CD14-positive monocyte (primary cell): ENCODE measurements at regions not wholly inside any gene's neighbourhood (a gene's known extent, or its start where the extent isn't known, plus 50 kb on each side); places are given as distances from the start of the nearest gene placed in this dataset.

Source experiments
- DNase-seq, 3 donors: peaks; one replicate each; pipeline ENCODE4 v3.0.0-alpha.2; 2011 to 2022
- H2AFZ ChIP-seq: 2 replicates; pipeline ENCODE4 v1.6.0; 2012; ENCODE audit warnings: mild to moderate bottlenecking, low read depth, low read length, inconsistent platforms; ENCODE audit not compliant: insufficient read depth, poor library complexity, severe bottlenecking
- H3K27ac ChIP-seq, 2 donors: 1 replicate in 1 of 2; 2 replicates in 1 of 2; pipeline ENCODE4 v1.5.1; 2012 to 2013; ENCODE audit warnings: low read length in 2 of 2, control low read depth in 1 of 2, inconsistent platforms in 1 of 2, low read depth in 1 of 2, mild to moderate bottlenecking in 1 of 2
- H3K27me3 ChIP-seq, 2 donors: one replicate each; pipeline versions ENCODE4 v1.6.0 to v1.6.1; 2011 to 2013; ENCODE audit warnings: low read length in 2 of 2; ENCODE audit not compliant: control insufficient read depth in 2 of 2, insufficient read depth in 2 of 2
- H3K36me3 ChIP-seq, 2 donors: replicated peaks in 1 of 2; 1 replicate in 1 of 2; 2 replicates in 1 of 2; pipeline versions ENCODE4 v1.5.1 to v1.6.1; 2012 to 2013; ENCODE audit warnings: low read length in 2 of 2, control low read depth in 1 of 2, inconsistent platforms in 1 of 2, mild to moderate bottlenecking in 1 of 2; ENCODE audit not compliant: insufficient read depth in 2 of 2, control insufficient read depth in 1 of 2
- H3K4me1 ChIP-seq, 2 donors: 1 replicate in 1 of 2; 2 replicates in 1 of 2; pipeline versions ENCODE4 v1.5.1 to v1.6.1; 2012 to 2013; ENCODE audit warnings: low read length in 2 of 2, control low read depth in 1 of 2, inconsistent platforms in 1 of 2, mild to moderate bottlenecking in 1 of 2, moderate library complexity in 1 of 2; ENCODE audit not compliant: insufficient read depth in 2 of 2, control insufficient read depth in 1 of 2
- H3K4me2 ChIP-seq: replicated peaks from 2 replicates; pipeline ENCODE3; 2012; ENCODE audit warnings: low read length, moderate library complexity, mild to moderate bottlenecking; ENCODE audit not compliant: poor library complexity, severe bottlenecking; ENCODE audit errors: extremely low read depth
- H3K4me3 ChIP-seq, 3 experiments: fragments of 200-600 bp in 1 of 3; sonication (generic) in 1 of 3; replicated peaks in 1 of 3; 1 replicate in 2 of 3; 2 replicates in 1 of 3; pipeline ENCODE4 v1.5.1; 2011 to 2013; ENCODE audit warnings: low read length in 3 of 3, mild to moderate bottlenecking in 3 of 3, control low read depth in 2 of 3, low read depth in 2 of 3, inconsistent platforms in 1 of 3, moderate library complexity in 1 of 3
- H3K79me2 ChIP-seq: 2 replicates; pipeline ENCODE4 v1.6.0; 2012; ENCODE audit warnings: mild to moderate bottlenecking, control low read depth, inconsistent platforms, low read length, moderate library complexity; ENCODE audit not compliant: insufficient read depth
- H3K9ac ChIP-seq: 2 replicates; pipeline ENCODE4 v1.6.0; 2017; ENCODE audit warnings: low read length, mild to moderate bottlenecking; ENCODE audit not compliant: insufficient read depth, poor library complexity, severe bottlenecking
- H3K9me3 ChIP-seq, 2 donors: replicated peaks in 1 of 2; 1 replicate in 1 of 2; 2 replicates in 1 of 2; pipeline versions ENCODE4 v1.5.1 to v1.6.1; 2012 to 2013; ENCODE audit warnings: low read length in 2 of 2, control low read depth in 1 of 2; ENCODE audit not compliant: control insufficient read depth in 1 of 2, insufficient read depth in 1 of 2
- H4K20me1 ChIP-seq: 2 replicates; pipeline ENCODE4 v1.6.0; 2012; ENCODE audit warnings: mild to moderate bottlenecking, low read length, control low read depth, moderate library complexity; ENCODE audit not compliant: insufficient read depth
- H3K27ac Mint-ChIP-seq, 7 donors: one replicate each; pipeline ENCODE4 v1.8.0; 2020; ENCODE audit warnings: mild to moderate bottlenecking in 7 of 7, mixed read lengths in 7 of 7, moderate library complexity in 6 of 7, inconsistent platforms in 2 of 7
- H3K27me3 Mint-ChIP-seq, 3 donors: one replicate each; pipeline ENCODE4 v1.8.0; 2021 to 2022; ENCODE audit warnings: low read depth in 3 of 3, mild to moderate bottlenecking in 3 of 3, mixed read lengths in 3 of 3, moderate library complexity in 3 of 3, inconsistent platforms in 1 of 3
- H3K36me3 Mint-ChIP-seq, 2 donors: one replicate each; pipeline ENCODE4 v1.8.0; 2020; ENCODE audit warnings: mixed read lengths in 2 of 2, inconsistent platforms in 1 of 2, mild to moderate bottlenecking in 1 of 2
- H3K4me1 Mint-ChIP-seq: one replicate; pipeline ENCODE4 v1.8.0; 2020; ENCODE audit warnings: mild to moderate bottlenecking, mixed read lengths
- H3K4me3 Mint-ChIP-seq, 2 donors: one replicate each; pipeline ENCODE4 v1.8.0; 2020; ENCODE audit warnings: mild to moderate bottlenecking in 2 of 2, mixed read lengths in 2 of 2, moderate library complexity in 1 of 2
- H3K9me3 Mint-ChIP-seq, 7 donors: one replicate each; pipeline ENCODE4 v1.8.0; 2020 to 2022; ENCODE audit warnings: mixed read lengths in 7 of 7, mild to moderate bottlenecking in 6 of 7, moderate library complexity in 6 of 7, inconsistent platforms in 2 of 7
- CTCF ChIP-seq: fragments of 200-600 bp; IDR thresholded peaks from one replicate; pipeline ENCODE4 v1.8.0; 2022; ENCODE audit warnings: antibody characterized with exemption, mild to moderate bottlenecking
- WGBS: methylation state at CpG from one replicate; pipeline ENCODE4 v1.1.5; 2013; ENCODE audit warnings: missing lambda C conversion rate; ENCODE audit not compliant: insufficient coverage; 5-methylcytosine and 5-hydroxymethylcytosine counted together
- intact Hi-C, 2 donors: fragments of 100-400 bp; cut with micrococcal nuclease; formaldehyde crosslinking; loops; one replicate each; pipeline versions ENCODE4 v1.15.0 to v1.15.1; 2023

GRCh38 chr11:131165036-131165435, 205.4 kb upstream of the NTM start:
- H2AFZ ChIP-seq: no peak overlapping the region
- no peak overlapping the region for H3K4me2 ChIP-seq
- H3K36me3 ChIP-seq: no peaks in the 10 kb centered on the region
- H4K20me1 ChIP-seq: no peaks in the 10 kb centered on the region
- H3K27ac ChIP-seq: no peak overlapping the region
- no peak overlapping the region for H3K4me3 ChIP-seq
- Mint-ChIP-seq H3K27me3 (no peaks in the 10 kb centered on the region), H3K4me1 (no peaks in the 10 kb centered on the region), H3K27ac (no peak overlapping the region), H3K9me3 (peaks cover 0 to 3% (median 0%) of the 10 kb centered on the region in 7 donors), H3K36me3 (no peaks in the 10 kb centered on the region), H3K4me3 (no peak overlapping the region)
- H3K9me3 ChIP-seq: no peaks in the 10 kb centered on the region
- no peak overlapping the region for H3K9ac ChIP-seq
- no peak for TF ChIP-seq CTCF
- H3K4me1 ChIP-seq: no peaks in the 10 kb centered on the region
- intact Hi-C loops: no loop called here
- no peaks in the 10 kb centered on the region for H3K27me3 ChIP-seq
- 100% methylated on average over 1 of the region's 5 CpGs for WGBS
- H3K79me2 ChIP-seq: no peaks in the 10 kb centered on the region
- no peak for DNase-seq

GRCh38 chr11:131168839-131169713, 201.3 kb upstream of the NTM start:
- Mint-ChIP-seq H3K27me3 (peaks cover 0 to 2% (median 0%) of the 10 kb centered on the region in 3 donors), H3K9me3 (peaks cover 0 to 5% (median 2%) of the 10 kb centered on the region in 7 donors), H3K36me3 (no peaks in the 10 kb centered on the region), H3K4me3 (no peak overlapping the region), H3K4me1 (no peaks in the 10 kb centered on the region), H3K27ac (no peak overlapping the region)
- Histone ChIP-seq H3K4me1 (no peaks in the 10 kb centered on the region), H4K20me1 (no peaks in the 10 kb centered on the region), H3K9me3 (no peaks in the 10 kb centered on the region), H2AFZ (no peak overlapping the region), H3K27me3 (no peaks in the 10 kb centered on the region), H3K36me3 (no peaks in the 10 kb centered on the region), H3K79me2 (no peaks in the 10 kb centered on the region), H3K4me3 (no peak overlapping the region), H3K4me2 (no peak overlapping the region), H3K27ac (no peak overlapping the region), H3K9ac (no peak overlapping the region)
- TF ChIP-seq CTCF: no peak
- WGBS: 94% methylated on average over 2 of the region's 5 CpGs
- intact Hi-C loops: no loop called here
- no peak for DNase-seq
